IMR-90 (cell line): ENCODE measurements at regions not wholly inside any gene's neighbourhood (a gene's known extent, or its start where the extent isn't known, plus 50 kb on each side); places are given as distances from the start of the nearest gene placed in this dataset.

Experiments
- ATAC-seq: fragments of 200-7000 bp; cut with Tn5 transposase; 2 replicates; pipeline ENCODE4 v1.9.1; 2020; ENCODE audit warnings: low read depth, mild to moderate bottlenecking, moderate library complexity
- BruUV-seq: library from RNA; stranded (reverse); fragments of 400-500 nt; replicated peaks from 2 replicates; lab custom pipeline; 2021; lab: Mats Ljungman, UMichigan
- CTCF ChIA-PET: fragments of 300-600 bp; formaldehyde crosslinking; extraction: SDS; loops from one replicate; lab custom pipeline; 2021; ENCODE audit warnings: antibody characterized with exemption; lab: Yijun Ruan, JAX
- POLR2A ChIA-PET: fragments of 300-600 bp; sonication (Branson Sonifier 250); formaldehyde crosslinking; loops from one replicate; lab custom pipeline; 2022; ENCODE audit warnings: antibody characterized with exemption; ENCODE audit not compliant: unreplicated experiment; lab: Charles Lee
- DNase-seq: peaks from one replicate; pipeline ENCODE4 v3.0.0; 2013
- H2AFZ ChIP-seq: replicated peaks from 2 replicates; pipeline ENCODE3; 2013; ENCODE audit warnings: low read length, mild to moderate bottlenecking; ENCODE audit not compliant: poor library complexity
- H2AK5ac ChIP-seq: 2 replicates; pipeline ENCODE4 v1.6.1; 2013; ENCODE audit warnings: low read depth, low read length, inconsistent platforms
- H2AK9ac ChIP-seq: replicated peaks from 2 replicates; pipeline ENCODE3; 2013; ENCODE audit warnings: mild to moderate bottlenecking, low read depth, low read length, moderate library complexity; ENCODE audit not compliant: poor library complexity
- H2BK120ac ChIP-seq: 2 replicates; pipeline ENCODE4 v1.6.1; 2013; ENCODE audit warnings: low read depth, low read length, inconsistent platforms
- H2BK15ac ChIP-seq: 3 replicates; pipeline ENCODE4 v1.6.1; 2013; ENCODE audit warnings: low read depth, low read length, inconsistent platforms
- H2BK20ac ChIP-seq: 2 replicates; pipeline ENCODE4 v1.6.1; 2013; ENCODE audit warnings: low read depth, mild to moderate bottlenecking, inconsistent platforms, low read length, moderate library complexity
- H2BK5ac ChIP-seq: 2 replicates; pipeline ENCODE4 v1.6.1; 2013; ENCODE audit warnings: mild to moderate bottlenecking, low read depth, low read length, inconsistent platforms; ENCODE audit not compliant: poor library complexity, severe bottlenecking
- H3K14ac ChIP-seq: replicated peaks from 2 replicates; pipeline ENCODE4 v1.6.1; 2013; ENCODE audit warnings: low read depth, low read length, inconsistent platforms
- H3K18ac ChIP-seq: 2 replicates; pipeline ENCODE4 v1.6.1; 2013; ENCODE audit warnings: low read depth, low read length, control low read depth
- H3K23ac ChIP-seq: 2 replicates; pipeline ENCODE4 v1.6.1; 2013; ENCODE audit warnings: low read depth, low read length, inconsistent platforms
- H3K27ac ChIP-seq: 2 replicates; pipeline ENCODE4 v1.5.1; 2013; ENCODE audit warnings: mild to moderate bottlenecking, control low read depth, low read length; ENCODE audit not compliant: insufficient read depth
- H3K27me3 ChIP-seq: 2 replicates; pipeline ENCODE4 v1.6.1; 2013; ENCODE audit warnings: low read length; ENCODE audit not compliant: control insufficient read depth, insufficient read depth
- H3K36me3 ChIP-seq: 2 replicates; pipeline ENCODE4 v1.6.1; 2013; ENCODE audit warnings: low read length, mixed read lengths; ENCODE audit not compliant: control insufficient read depth, insufficient read depth
- H3K4ac ChIP-seq: 2 replicates; pipeline ENCODE4 v1.6.1; 2013; ENCODE audit warnings: low read depth, low read length, inconsistent platforms
- H3K4me1 ChIP-seq: 2 replicates; pipeline ENCODE4 v1.6.1; 2013; ENCODE audit warnings: low read length, mixed read lengths; ENCODE audit not compliant: control insufficient read depth, insufficient read depth
- H3K4me2 ChIP-seq: 2 replicates; pipeline ENCODE4 v1.6.1; 2013; ENCODE audit warnings: low read depth, mild to moderate bottlenecking, control low read depth, low read length, moderate library complexity
- H3K4me3 ChIP-seq: 2 replicates; pipeline ENCODE4 v1.5.1; 2013; ENCODE audit warnings: low read depth, mild to moderate bottlenecking, control low read depth, low read length, moderate library complexity; ENCODE audit not compliant: insufficient read depth
- H3K56ac ChIP-seq: 2 replicates; pipeline ENCODE4 v1.6.1; 2013; ENCODE audit warnings: low read length, inconsistent platforms; ENCODE audit not compliant: insufficient read depth; ENCODE audit errors: extremely low read depth
- H3K79me1 ChIP-seq, 2 experiments: 2 replicates each; pipeline ENCODE4 v1.6.1; 2013; ENCODE audit warnings: low read length in 2 of 2, inconsistent platforms in 1 of 2, low read depth in 1 of 2
- H3K9ac ChIP-seq: 2 replicates; pipeline ENCODE4 v1.6.1; 2013; ENCODE audit warnings: low read depth, low read length, control low read depth
- H3K9me1 ChIP-seq: 2 replicates; pipeline ENCODE4 v1.6.1; 2013; ENCODE audit warnings: low read length, inconsistent platforms; ENCODE audit not compliant: insufficient read depth
- H3K9me3 ChIP-seq: 2 replicates; pipeline ENCODE4 v1.6.1; 2013; ENCODE audit warnings: low read length; ENCODE audit not compliant: control insufficient read depth, insufficient read depth
- H4K20me1 ChIP-seq: 2 replicates; pipeline ENCODE4 v1.6.1; 2013; ENCODE audit warnings: low read length, inconsistent platforms; ENCODE audit not compliant: insufficient read depth
- H4K5ac ChIP-seq: 2 replicates; pipeline ENCODE4 v1.6.1; 2013; ENCODE audit warnings: mild to moderate bottlenecking, low read depth, low read length, control low read depth
- H4K8ac ChIP-seq, 2 experiments: 2 replicates each; pipeline ENCODE4 v1.6.1; 2013; ENCODE audit warnings: low read depth in 2 of 2, low read length in 2 of 2, control low read depth in 1 of 2, inconsistent platforms in 1 of 2
- H4K91ac ChIP-seq: 2 replicates; pipeline ENCODE4 v1.6.1; 2013; ENCODE audit warnings: low read depth, low read length, inconsistent platforms; ENCODE audit not compliant: insufficient read depth
- CEBPB ChIP-seq: IDR thresholded peaks from 2 replicates; pipeline ENCODE4 v1.6.1; 2012; ENCODE audit warnings: low read depth, low read length, improper control_type of control experiment
- CHD1 ChIP-seq: IDR thresholded peaks from 2 replicates; pipeline ENCODE4 v1.6.1; 2012; ENCODE audit warnings: low read depth, low read length, improper control_type of control experiment
- CTCF ChIP-seq: conservative IDR thresholded peaks from 2 replicates; pipeline ENCODE4 v1.5.1; 2012; ENCODE audit warnings: mild to moderate bottlenecking, low read depth, low read length, improper control_type of control experiment
- ELK1 ChIP-seq: fragments of 150-350 bp; IDR thresholded peaks from 2 replicates; pipeline ENCODE4 v1.6.1; 2016; ENCODE audit warnings: low read depth, mild to moderate bottlenecking, low read length, moderate library complexity, borderline replicate concordance
- MAFK ChIP-seq: IDR thresholded peaks from 2 replicates; pipeline ENCODE4 v1.6.1; 2012; ENCODE audit warnings: low read depth, low read length, improper control_type of control experiment
- MAZ ChIP-seq: IDR thresholded peaks from 2 replicates; pipeline ENCODE4 v1.6.1; 2012; ENCODE audit warnings: low read depth, mild to moderate bottlenecking, low read length, improper control_type of control experiment, moderate library complexity, borderline replicate concordance
- MXI1 ChIP-seq: IDR thresholded peaks from 2 replicates; pipeline ENCODE4 v1.6.1; 2012; ENCODE audit warnings: low read depth, mild to moderate bottlenecking, low read length, moderate library complexity, borderline replicate concordance
- NFE2L2 ChIP-seq: fragments of 150-350 bp; IDR thresholded peaks from 2 replicates; pipeline ENCODE4 v1.6.1; 2016; ENCODE audit warnings: low read depth, mild to moderate bottlenecking, low read length
- POLR2A ChIP-seq: IDR thresholded peaks from 2 replicates; pipeline ENCODE4 v1.6.1; 2012; ENCODE audit warnings: mild to moderate bottlenecking, low read depth, low read length
- RCOR1 ChIP-seq: IDR thresholded peaks from 2 replicates; pipeline ENCODE4 v1.6.1; 2012; ENCODE audit warnings: mild to moderate bottlenecking, low read length, improper control_type of control experiment; ENCODE audit not compliant: insufficient replicate concordance
- RFX5 ChIP-seq: IDR thresholded peaks from 2 replicates; pipeline ENCODE4 v1.8.0; 2012; ENCODE audit warnings: low read depth, mild to moderate bottlenecking, low read length, moderate library complexity
- SMC3 ChIP-seq: fragments of 150-350 bp; IDR thresholded peaks from 2 replicates; pipeline ENCODE4 v1.6.1; 2016; ENCODE audit warnings: low read depth, mild to moderate bottlenecking, antibody characterized with exemption, low read length, moderate library complexity
- USF2 ChIP-seq: fragments of 150-350 bp; IDR thresholded peaks from 2 replicates; pipeline ENCODE4 v1.6.1; 2017; ENCODE audit warnings: mild to moderate bottlenecking, antibody characterized with exemption, low read length, low read depth
- WGBS, 2 experiments: methylation state at CpG; one replicate each; pipeline versions ENCODE4 v1.1.5 to v1.1.7; 2013; ENCODE audit warnings: missing lambda C conversion rate in 2 of 2; ENCODE audit not compliant: insufficient read length in 1 of 2; ENCODE audit errors: extremely low coverage in 2 of 2; 5-methylcytosine and 5-hydroxymethylcytosine counted together
- dilution Hi-C: fragments of 300-500 bp; cut with HindIII; formaldehyde crosslinking; loops from one replicate; pipeline ENCODE4 v1.14.3; 2018; ENCODE audit warnings: low sequenced_read_pairs; ENCODE audit not compliant: unreplicated experiment
- in situ Hi-C: fragments of 300-500 bp; cut with MboI; formaldehyde crosslinking; loops from 3 replicates; pipeline ENCODE4 v1.14.3; 2019; ENCODE audit warnings: low sequenced_read_pairs, inconsistent platforms, mixed read lengths
- intact Hi-C: fragments of 100-400 bp; cut with micrococcal nuclease; formaldehyde crosslinking; loops from 2 replicates; pipeline ENCODE4 v1.10.0; 2022

- Histone ChIP-seq H4K91ac (no peak overlapping the region), H3K4me2 (no peak overlapping the region), H2AFZ (no peak overlapping the region), H3K4me1 (peaks cover 7% of the 10 kb centered on the region; the same call in 1 of the 2 replicates), H4K8ac (no peak overlapping the region), H2BK5ac (no peak overlapping the region), H3K9me3 (no peaks in the 10 kb centered on the region), H4K5ac (no peak overlapping the region), H3K56ac (no peak overlapping the region), H3K36me3 (no peaks in the 10 kb centered on the region), H2BK15ac (no peak overlapping the region), H3K27ac (no peak overlapping the region), H3K4me3 (no peak overlapping the region), H3K9me1 (no peaks in the 10 kb centered on the region; the same call in 1 of the 2 replicates), H2AK9ac (no peak overlapping the region), H4K20me1 (no peaks in the 10 kb centered on the region), H3K4ac (no peak overlapping the region), H3K23ac (no peak overlapping the region), H3K79me1 (no peaks in the 10 kb centered on the region), H2BK20ac (no peak overlapping the region), H2AK5ac (no peak overlapping the region; the same call in 1 of the 2 replicates), H2BK120ac (no peak overlapping the region), H3K9ac (no peak overlapping the region), H3K27me3 (no peaks in the 10 kb centered on the region; the same call in 1 of the 2 replicates), H3K18ac (no peak overlapping the region), H3K14ac (no peak overlapping the region)
- intact Hi-C loops: no loop called here
- ATAC-seq (no peak), DNase-seq (no peak)
- dilution Hi-C loops: no loop called here
- TF ChIP-seq MXI1 (no peak), NFE2L2 (no peak), CHD1 (no peak), SMC3 (no peak), USF2 (no peak), CEBPB (no peak), RFX5 (no peak), RCOR1 (no peak), MAZ (no peak), CTCF (no peak), POLR2A (no peak), ELK1 (no peak), MAFK (no peak)
- ChIA-PET POLR2A (no interaction called here), CTCF (interaction anchor here (1.1 kb wide), 2 partner anchors 17 to 18 kb away, joined by 3 read pairs; no protein-coding TSS in a partner anchor)
- in situ Hi-C loops: no loop called here
- no TSS peak for BruUV-seq
- WGBS, 2 experiments: 71% methylated on average over 1 of the region's 2 CpGs; no CpG with 5 or more reads in 1 of the 2 experiments
Measured at GRCh38 chr2:217124050-217124449, 264.2 kb upstream of the TNP1 start.
